H54 (cell line): ENCODE measurements at regions not wholly inside any gene's neighbourhood (a gene's known extent, or its start where the extent isn't known, plus 50 kb on each side); places are given as distances from the start of the nearest gene placed in this dataset.

Experiments
- DNase-seq: peaks from one replicate; pipeline ENCODE4 v3.0.0; 2011; ENCODE audit warnings: low spot score, mixed read lengths; ENCODE audit not compliant: insufficient read length
- FAIRE-seq: peaks from 3 replicates; lab custom pipeline; 2011; peaks lifted over from hg19 to GRCh38; lab: Jason Lieb, UNC
- POLR2A ChIP-seq: IDR thresholded peaks from 2 replicates; pipeline ENCODE4 v1.6.1; 2011; ENCODE audit warnings: low read depth, mild to moderate bottlenecking, low read length

DNA sequence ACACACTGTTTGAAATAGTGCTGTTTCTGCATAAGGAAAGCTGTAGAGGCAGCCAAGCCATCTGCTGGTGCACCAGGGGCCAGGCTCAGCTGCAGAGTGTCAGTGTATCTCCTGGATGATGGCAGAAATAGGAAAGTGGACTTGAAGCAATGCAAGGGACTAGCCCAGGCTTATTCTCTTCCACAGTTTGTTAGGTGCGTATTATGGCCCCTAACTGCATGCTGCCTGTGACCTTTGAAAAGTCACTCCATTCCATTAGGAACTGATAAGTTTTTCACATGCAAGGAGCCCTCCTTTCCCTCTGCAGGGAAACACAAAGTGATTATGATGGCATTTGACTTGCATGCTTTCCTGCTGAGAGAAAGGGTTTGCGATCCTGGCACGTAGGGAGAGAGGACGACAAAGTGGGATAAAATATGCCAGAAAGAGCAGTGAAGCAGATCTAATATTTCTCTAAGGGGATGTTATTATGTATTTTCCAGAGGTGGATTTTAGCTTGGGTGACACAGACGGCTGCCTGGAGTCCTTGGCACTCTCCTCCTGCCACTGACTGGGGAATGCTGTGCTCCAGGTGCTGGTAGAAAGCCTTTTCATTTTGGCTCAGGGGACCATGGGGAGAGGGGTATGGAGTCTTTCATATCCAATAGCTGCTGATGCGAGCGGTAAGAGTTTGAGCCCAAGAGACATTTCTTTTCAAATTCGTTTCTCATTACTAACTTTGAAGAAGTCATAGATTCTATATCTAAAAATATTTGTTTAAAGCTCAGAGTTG, 402.1 kb upstream of the B3GALT2 start:
- FAIRE-seq: no peak
- TF ChIP-seq POLR2A: no peak
- no peak for DNase-seq

GRCh38 chr1:193584731-193585239, 398.4 kb upstream of the B3GALT2 start:
- DNase-seq (no peak), FAIRE-seq (no peak)
- no peak for TF ChIP-seq POLR2A

DNA sequence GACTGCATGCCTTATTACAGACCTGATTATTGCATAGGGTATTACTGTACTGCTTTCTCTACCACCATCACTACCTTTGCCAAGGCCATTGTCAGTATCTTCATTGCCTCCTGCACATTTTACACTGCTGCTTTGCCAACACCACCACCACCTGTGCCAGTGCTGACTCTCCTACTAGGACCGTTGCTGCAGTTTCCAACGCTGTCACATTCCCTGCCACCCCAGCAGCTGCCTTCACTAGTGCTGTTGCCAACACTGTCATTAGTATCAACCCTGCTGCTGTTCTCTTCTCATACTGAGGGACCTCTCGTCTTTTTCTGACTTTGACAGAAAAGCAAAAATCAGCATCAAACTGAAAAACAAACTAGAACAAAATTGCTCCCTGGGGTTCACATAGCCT, 394.9 kb upstream of the B3GALT2 start:
- no peak for FAIRE-seq

GRCh38 chr1:193580419-193580818, 394.0 kb upstream of the B3GALT2 start:
- TF ChIP-seq POLR2A: no peak
- DNase-seq: no peak
- no peak for FAIRE-seq

More for the DNA sequence above, 394.9 kb upstream of the B3GALT2 start:
- TF ChIP-seq POLR2A: no peak
- no peak for DNase-seq

GRCh38 chr1:193579323-193579722, 392.9 kb upstream of the B3GALT2 start:
- DNase-seq (no peak), FAIRE-seq (no peak)
- TF ChIP-seq POLR2A: no peak

- no peak for FAIRE-seq
- no peak for DNase-seq
Measured at GRCh38 chr1:193574913-193575312, 388.5 kb upstream of the B3GALT2 start.

GRCh38 chr1:193569983-193570269, 383.5 kb upstream of the B3GALT2 start:
- no peak for TF ChIP-seq POLR2A

More at GRCh38 chr1:193574913-193575312, 388.5 kb upstream of the B3GALT2 start:
- TF ChIP-seq POLR2A: no peak

DNA sequence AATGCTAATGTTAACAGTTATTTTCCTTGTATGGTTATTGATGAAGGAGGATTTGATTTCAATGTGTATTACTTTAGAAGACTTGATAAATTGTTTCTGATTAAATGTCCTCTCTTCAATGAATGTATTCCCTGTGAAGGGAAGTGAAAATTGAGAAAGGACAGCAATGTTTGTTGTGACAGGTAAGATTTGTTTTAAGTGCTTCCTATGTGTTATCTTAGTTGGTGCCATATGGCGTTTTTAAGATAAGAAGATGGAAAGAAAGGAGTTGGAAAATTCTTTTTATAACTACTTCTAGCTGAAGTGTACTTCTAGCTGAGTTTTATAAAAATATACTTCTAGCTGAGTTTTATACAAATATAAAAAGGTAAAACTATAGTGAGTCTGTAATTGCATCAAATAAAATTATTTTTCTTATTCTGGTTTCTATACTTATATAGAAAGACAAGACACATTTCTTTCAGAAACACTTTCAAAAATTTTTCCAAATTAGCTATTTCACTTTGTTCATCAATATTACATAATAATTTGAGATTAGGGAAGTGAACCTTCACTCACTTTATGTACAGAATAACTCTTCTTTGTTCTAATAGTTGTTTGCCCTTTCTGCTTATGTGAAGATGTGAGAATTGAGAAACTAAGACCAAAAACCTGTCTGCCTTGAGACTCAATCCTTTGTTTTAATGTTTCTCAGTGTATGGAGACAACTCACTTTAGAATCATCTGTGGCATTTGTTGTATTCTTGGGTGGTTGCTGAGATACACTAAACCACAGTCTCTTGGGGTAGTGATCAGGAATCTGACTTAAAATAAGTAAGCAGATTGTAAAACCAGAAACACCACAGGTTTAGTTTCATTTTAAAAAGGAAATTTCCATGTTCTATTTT, 382.9 kb upstream of the B3GALT2 start:
- peak; percentile 86 for FAIRE-seq
- no peak for TF ChIP-seq POLR2A
- DNase-seq: no peak

More at GRCh38 chr1:193569983-193570269, 383.5 kb upstream of the B3GALT2 start:
- DNase-seq (no peak), FAIRE-seq (no peak)

GRCh38 chr1:193568512-193568911, 382.1 kb upstream of the B3GALT2 start:
- no peak for TF ChIP-seq POLR2A
- DNase-seq: no peak
- peak; percentile 15 for FAIRE-seq

GRCh38 chr1:193567937-193568336, 381.5 kb upstream of the B3GALT2 start:
- DNase-seq: no peak
- TF ChIP-seq POLR2A: no peak
- no peak for FAIRE-seq

DNA sequence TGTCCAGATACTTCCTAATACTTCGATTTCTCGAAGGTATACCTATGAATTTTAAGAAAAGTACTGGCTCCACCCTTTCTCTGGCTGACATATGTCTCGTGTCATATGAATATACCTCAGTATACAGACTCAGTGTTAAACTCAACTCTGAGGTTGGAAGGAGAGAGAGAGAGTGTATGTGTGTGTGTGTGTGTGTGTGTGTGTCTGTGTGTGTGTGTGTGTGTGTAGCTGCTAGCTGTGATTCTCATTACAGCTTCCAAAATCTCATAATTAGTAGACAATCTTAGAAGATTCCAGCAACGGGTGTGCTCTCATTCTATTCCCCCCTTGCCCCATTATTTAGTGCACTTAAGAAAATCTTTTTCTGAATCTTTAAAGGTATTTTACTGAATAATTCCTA, 380.3 kb upstream of the B3GALT2 start:
- FAIRE-seq: no peak
- DNase-seq: no peak
- no peak for TF ChIP-seq POLR2A

DNA sequence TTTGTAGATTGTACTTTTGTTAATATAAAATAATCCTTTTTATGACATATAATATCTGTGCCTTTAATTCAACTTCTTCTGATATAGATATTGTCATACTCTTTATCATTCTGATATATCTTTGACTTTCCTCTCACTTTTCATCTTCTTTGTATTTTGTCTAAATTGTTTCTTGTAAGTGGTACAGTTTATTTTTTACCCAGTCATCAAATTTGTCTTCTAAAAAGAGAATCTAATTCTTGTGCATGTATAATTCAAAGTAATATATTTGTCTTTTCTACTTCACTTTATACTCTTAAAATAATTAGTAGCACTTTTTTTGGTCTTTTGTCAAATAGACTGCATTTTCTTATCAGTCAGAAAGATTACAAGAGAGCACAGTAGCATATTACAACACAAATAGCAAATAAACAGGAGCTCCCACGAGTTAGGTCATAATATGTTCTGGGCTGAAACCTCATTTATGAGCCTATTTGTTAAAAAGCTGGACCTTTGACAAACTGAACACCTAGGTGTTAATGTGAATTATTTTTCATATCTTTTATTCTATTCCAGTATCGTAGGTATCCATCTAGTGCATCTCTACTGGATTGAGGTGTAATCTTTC, 379.7 kb upstream of the B3GALT2 start:
- no peak for FAIRE-seq
- DNase-seq: no peak
- TF ChIP-seq POLR2A: no peak

DNA sequence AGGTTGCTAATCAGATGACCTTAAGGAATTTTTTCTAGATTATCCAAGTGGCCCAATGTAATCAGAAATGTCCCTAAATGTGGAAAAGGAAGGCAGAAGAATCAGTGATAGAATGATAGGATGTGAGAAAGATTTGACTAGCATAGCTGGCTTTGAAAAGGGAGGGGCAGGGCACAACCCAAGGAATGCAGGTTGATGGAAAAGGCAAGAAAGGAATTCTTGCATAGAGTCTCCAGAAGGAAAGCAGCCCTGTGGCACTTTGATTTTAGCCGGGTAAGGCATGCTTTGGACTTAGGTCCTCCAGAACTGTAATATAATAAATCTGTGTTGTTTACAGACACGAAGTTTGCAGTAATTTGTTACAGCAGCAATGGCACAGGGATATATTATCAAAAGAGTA, 375.7 kb upstream of the B3GALT2 start:
- TF ChIP-seq POLR2A: no peak
- DNase-seq: no peak
- FAIRE-seq: no peak
